GM18502 (cell line): ENCODE measurements at regions not wholly inside any gene's neighbourhood (a gene's known extent, or its start where the extent isn't known, plus 50 kb on each side); places are given as distances from the start of the nearest gene placed in this dataset.

Experiments
- ATAC-seq: cut with Tn5 transposase; IDR thresholded peaks from one replicate; pipeline ENCODE4 v1.9.1; 2021; ENCODE audit warnings: mild to moderate bottlenecking; ENCODE audit not compliant: unreplicated experiment, poor library complexity

- no peak for ATAC-seq
These were observed 267.7 kb upstream of the G2E3 start for GRCh38 chr14:30291216-30291615.

GRCh38 chr14:30292541-30292940, 266.4 kb upstream of the G2E3 start:
- ATAC-seq: no peak

GRCh38 chr14:30295980-30296379, 263.0 kb upstream of the G2E3 start:
- no peak for ATAC-seq

- no peak for ATAC-seq
These were observed 262.0 kb upstream of the G2E3 start for GRCh38 chr14:30296931-30297405.

GRCh38 chr14:30297876-30298795, 260.8 kb upstream of the G2E3 start:
- ATAC-seq: no peak

- no peak for ATAC-seq
These were observed 259.0 kb upstream of the G2E3 start for GRCh38 chr14:30299915-30300314.

- no peak for ATAC-seq
These were observed 255.6 kb upstream of the G2E3 start for GRCh38 chr14:30303350-30303749.

- no peak for ATAC-seq
These were observed 253.6 kb upstream of the G2E3 start for GRCh38 chr14:30305346-30305745.

GRCh38 chr14:30309405-30309804, 249.6 kb upstream of the G2E3 start:
- no peak for ATAC-seq

- ATAC-seq: no peak
These were observed 246.7 kb upstream of the G2E3 start for GRCh38 chr14:30312214-30312613.

GRCh38 chr14:30317729-30318128, 241.2 kb upstream of the G2E3 start:
- no peak for ATAC-seq

GRCh38 chr14:30322819-30323218, 236.1 kb upstream of the G2E3 start:
- no peak for ATAC-seq

GRCh38 chr14:30330033-30330432, 228.9 kb upstream of the G2E3 start:
- ATAC-seq: no peak

GRCh38 chr14:30330445-30330844, 228.5 kb upstream of the G2E3 start:
- no peak for ATAC-seq

GRCh38 chr14:30331030-30331429, 227.9 kb upstream of the G2E3 start:
- ATAC-seq: no peak

- ATAC-seq: no peak
These were observed 226.6 kb upstream of the G2E3 start for GRCh38 chr14:30332374-30332773.

- ATAC-seq: no peak
These were observed 225.0 kb upstream of the G2E3 start for GRCh38 chr14:30333934-30334333.

GRCh38 chr14:30337456-30337855, 221.5 kb upstream of the G2E3 start:
- no peak for ATAC-seq

GRCh38 chr14:30339311-30339901, 219.6 kb upstream of the G2E3 start:
- no peak for ATAC-seq

GRCh38 chr14:30340495-30340894, 218.5 kb upstream of the G2E3 start:
- ATAC-seq: no peak

- ATAC-seq: no peak
These were observed 213.4 kb upstream of the G2E3 start for GRCh38 chr14:30345511-30345910.

GRCh38 chr14:30348445-30348844, 210.5 kb upstream of the G2E3 start:
- no peak for ATAC-seq
